GM18861 (cell line): ENCODE measurements at regions not wholly inside any gene's neighbourhood (a gene's known extent, or its start where the extent isn't known, plus 50 kb on each side); places are given as distances from the start of the nearest gene placed in this dataset.
A peak's percentile ranks its signal among the peaks of the same experiment; 100 is the strongest.

Experiments used
- ATAC-seq: cut with Tn5 transposase; IDR thresholded peaks from one replicate; pipeline ENCODE4 v1.9.1; 2021; ENCODE audit not compliant: unreplicated experiment

- ATAC-seq, result no peak
Measured at GRCh38 chr5:52668544-52669185, 119.1 kb upstream of the ITGA1 start.

GRCh38 chr5:52672459-52672858 is 115.3 kb upstream of the ITGA1 start:
- no peak for ATAC-seq

GRCh38 chr5:52673495-52673894 is 114.2 kb upstream of the ITGA1 start:
- ATAC-seq, result no peak

- ATAC-seq, result no peak
Measured at GRCh38 chr5:52674815-52675545, 112.7 kb upstream of the ITGA1 start.

GRCh38 chr5:52682492-52682891 is 105.2 kb upstream of the ITGA1 start:
- no peak for ATAC-seq

GRCh38 chr5:52684051-52684450 is 103.7 kb upstream of the ITGA1 start:
- no peak for ATAC-seq

- no peak for ATAC-seq
Measured at GRCh38 chr5:52685566-52685965, 102.2 kb upstream of the ITGA1 start.

- ATAC-seq, result no peak
Measured at GRCh38 chr5:52685971-52686370, 101.7 kb upstream of the ITGA1 start.

- ATAC-seq, result no peak
Measured at GRCh38 chr5:52690236-52690768, 97.4 kb upstream of the ITGA1 start.

GRCh38 chr5:52692039-52692438 is 95.7 kb upstream of the ITGA1 start:
- ATAC-seq, result no peak

- ATAC-seq, result no peak
Measured at GRCh38 chr5:52692606-52693005, 95.1 kb upstream of the ITGA1 start.

- peak; percentile 75 for ATAC-seq
Measured at GRCh38 chr5:52693280-52693679, 94.4 kb upstream of the ITGA1 start.

GRCh38 chr5:52693836-52694235 is 93.9 kb upstream of the ITGA1 start:
- no peak for ATAC-seq

GRCh38 chr5:52694648-52695047 is 93.1 kb upstream of the ITGA1 start:
- no peak for ATAC-seq

GRCh38 chr5:52702877-52703276 is 84.8 kb upstream of the ITGA1 start:
- peak; percentile 59 for ATAC-seq

- no peak for ATAC-seq
Measured at GRCh38 chr5:52703321-52703720, 84.4 kb upstream of the ITGA1 start.

- ATAC-seq, result no peak
Measured at GRCh38 chr5:52705720-52706119, 82.0 kb upstream of the ITGA1 start.

- ATAC-seq, result no peak
Measured at GRCh38 chr5:52706775-52707174, 80.9 kb upstream of the ITGA1 start.

- no peak for ATAC-seq
Measured at GRCh38 chr5:52707616-52708015, 80.1 kb upstream of the ITGA1 start.

- ATAC-seq, result no peak
Measured at GRCh38 chr5:52708463-52708862, 79.3 kb upstream of the ITGA1 start.

GRCh38 chr5:52709167-52709925 is 78.4 kb upstream of the ITGA1 start:
- ATAC-seq, result peak; percentile 81
